Stimulated activated CD8-positive, alpha-beta memory T cell treated with anti-CD3 and anti-CD28 coated beads, Interleukin-2, amount 100 ng/mL, for 1 hour (primary cell): ENCODE measurements at regions not wholly inside any gene's neighbourhood (a gene's known extent, or its start where the extent isn't known, plus 50 kb on each side); places are given as distances from the start of the nearest gene placed in this dataset.

Experiments
- DNase-seq, 2 donors: peaks; one replicate each; pipeline ENCODE4 v3.0.0-alpha.2; 2020; ENCODE audit warnings: low read depth in 2 of 2

GRCh38 chr2:217165547-217165946 lies 305.7 kb upstream of the TNP1 start:
- no peak for DNase-seq

GRCh38 chr2:217163987-217164386 lies 304.1 kb upstream of the TNP1 start:
- DNase-seq = no peak

- no peak for DNase-seq
These were observed 302.7 kb upstream of the TNP1 start for GRCh38 chr2:217162533-217162932.

- DNase-seq = no peak
These were observed 301.4 kb upstream of the TNP1 start for GRCh38 chr2:217160978-217161973.

GRCh38 chr2:217160103-217160743 lies 300.4 kb upstream of the TNP1 start:
- no peak for DNase-seq

- DNase-seq = no peak
These were observed 299.1 kb upstream of the TNP1 start for GRCh38 chr2:217158928-217159327.

GRCh38 chr2:217157581-217157980 lies 297.7 kb upstream of the TNP1 start:
- no peak for DNase-seq

- DNase-seq = no peak
These were observed 296.9 kb upstream of the TNP1 start for GRCh38 chr2:217156801-217157200.

GRCh38 chr2:217154923-217155322 lies 295.1 kb upstream of the TNP1 start:
- no peak for DNase-seq

- no peak for DNase-seq
These were observed 293.6 kb upstream of the TNP1 start for GRCh38 chr2:217153510-217153909.

- DNase-seq = no peak
These were observed 293.0 kb upstream of the TNP1 start for GRCh38 chr2:217152831-217153230.

- DNase-seq = no peak
These were observed 291.8 kb upstream of the TNP1 start for GRCh38 chr2:217151509-217152206.

- DNase-seq = no peak
These were observed 290.4 kb upstream of the TNP1 start for GRCh38 chr2:217150236-217150635.

- no peak for DNase-seq
These were observed 289.3 kb upstream of the TNP1 start for GRCh38 chr2:217149087-217149660.

GRCh38 chr2:217147818-217148217 lies 288.0 kb upstream of the TNP1 start:
- DNase-seq = no peak

GRCh38 chr2:217146956-217147355 lies 287.1 kb upstream of the TNP1 start:
- no peak for DNase-seq

GRCh38 chr2:217142649-217143266 lies 282.9 kb upstream of the TNP1 start:
- no peak for DNase-seq

GRCh38 chr2:217138284-217138683 lies 278.4 kb upstream of the TNP1 start:
- DNase-seq = no peak

- no peak for DNase-seq
These were observed 267.9 kb upstream of the TNP1 start for GRCh38 chr2:217127744-217128143.

- DNase-seq = no peak
These were observed 265.1 kb upstream of the TNP1 start for GRCh38 chr2:217125014-217125413.

- no peak for DNase-seq
These were observed 264.2 kb upstream of the TNP1 start for GRCh38 chr2:217124050-217124449.

GRCh38 chr2:217121565-217121964 lies 261.7 kb upstream of the TNP1 start:
- DNase-seq = no peak
